Choroid plexus epithelial cell (primary cell): ENCODE measurements at regions not wholly inside any gene's neighbourhood (a gene's known extent, or its start where the extent isn't known, plus 50 kb on each side); places are given as distances from the start of the nearest gene placed in this dataset.

ENCODE experiments used
- DNase-seq: peaks from one replicate; pipeline ENCODE4 v3.0.0-alpha.2; 2010; ENCODE audit warnings: low read depth
- H3K4me3 ChIP-seq: 2 replicates; pipeline ENCODE4 v1.5.1; 2011; ENCODE audit warnings: low read depth, mild to moderate bottlenecking, control low read depth, low read length, moderate library complexity
- TF ChIP-seq, protein P1 (sequence below): conservative IDR thresholded peaks from 2 replicates; pipeline ENCODE4 v1.5.1; 2011; ENCODE audit warnings: low read depth, mild to moderate bottlenecking, control low read depth, inconsistent platforms, low read length, moderate library complexity

DNA sequence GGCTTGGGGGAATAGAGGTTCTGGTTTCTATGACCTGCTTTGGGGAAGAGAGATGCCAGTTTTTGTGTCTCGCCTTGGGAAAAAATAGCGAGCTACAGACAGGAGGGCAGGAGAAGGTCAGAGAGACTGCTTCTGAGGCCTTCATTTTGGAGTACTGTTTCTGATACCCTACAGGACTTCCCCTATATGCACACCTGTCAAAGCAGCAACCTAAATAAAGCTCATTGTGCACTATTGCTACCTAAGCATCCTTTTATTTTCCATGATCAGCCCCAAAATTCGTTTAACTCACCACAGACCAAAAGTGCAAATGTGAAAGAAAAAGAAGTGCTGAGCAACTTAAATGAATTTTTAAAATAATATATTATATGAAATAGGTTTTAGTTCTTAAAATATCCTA is 145.6 kb upstream of the CHRM3 start:
- no peak for DNase-seq
- no peak overlapping the region for H3K4me3 ChIP-seq
- TF ChIP-seq, protein P1, sequence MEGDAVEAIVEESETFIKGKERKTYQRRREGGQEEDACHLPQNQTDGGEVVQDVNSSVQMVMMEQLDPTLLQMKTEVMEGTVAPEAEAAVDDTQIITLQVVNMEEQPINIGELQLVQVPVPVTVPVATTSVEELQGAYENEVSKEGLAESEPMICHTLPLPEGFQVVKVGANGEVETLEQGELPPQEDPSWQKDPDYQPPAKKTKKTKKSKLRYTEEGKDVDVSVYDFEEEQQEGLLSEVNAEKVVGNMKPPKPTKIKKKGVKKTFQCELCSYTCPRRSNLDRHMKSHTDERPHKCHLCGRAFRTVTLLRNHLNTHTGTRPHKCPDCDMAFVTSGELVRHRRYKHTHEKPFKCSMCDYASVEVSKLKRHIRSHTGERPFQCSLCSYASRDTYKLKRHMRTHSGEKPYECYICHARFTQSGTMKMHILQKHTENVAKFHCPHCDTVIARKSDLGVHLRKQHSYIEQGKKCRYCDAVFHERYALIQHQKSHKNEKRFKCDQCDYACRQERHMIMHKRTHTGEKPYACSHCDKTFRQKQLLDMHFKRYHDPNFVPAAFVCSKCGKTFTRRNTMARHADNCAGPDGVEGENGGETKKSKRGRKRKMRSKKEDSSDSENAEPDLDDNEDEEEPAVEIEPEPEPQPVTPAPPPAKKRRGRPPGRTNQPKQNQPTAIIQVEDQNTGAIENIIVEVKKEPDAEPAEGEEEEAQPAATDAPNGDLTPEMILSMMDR = no peak

DNA sequence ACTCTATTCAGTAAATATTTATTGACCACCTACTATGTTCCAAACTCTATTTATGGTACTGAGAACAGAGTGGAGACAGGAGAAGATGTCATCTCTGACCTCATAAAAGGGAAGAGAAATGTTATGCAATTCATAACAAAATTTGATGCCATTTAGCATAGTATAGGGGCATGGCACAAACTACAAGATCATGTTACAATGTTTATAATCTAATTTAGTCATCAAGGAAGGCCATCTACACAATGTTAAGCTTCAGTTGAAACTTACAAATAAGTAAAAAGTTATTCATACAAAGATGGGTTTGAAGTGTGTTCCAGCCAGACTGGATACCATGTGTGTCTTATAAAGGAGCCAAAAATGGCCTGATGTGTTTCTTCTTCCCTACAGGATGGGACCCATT is 146.8 kb upstream of the CHRM3 start:
- no peak overlapping the region for H3K4me3 ChIP-seq
- TF ChIP-seq, protein P1 = no peak
- no peak for DNase-seq

DNA sequence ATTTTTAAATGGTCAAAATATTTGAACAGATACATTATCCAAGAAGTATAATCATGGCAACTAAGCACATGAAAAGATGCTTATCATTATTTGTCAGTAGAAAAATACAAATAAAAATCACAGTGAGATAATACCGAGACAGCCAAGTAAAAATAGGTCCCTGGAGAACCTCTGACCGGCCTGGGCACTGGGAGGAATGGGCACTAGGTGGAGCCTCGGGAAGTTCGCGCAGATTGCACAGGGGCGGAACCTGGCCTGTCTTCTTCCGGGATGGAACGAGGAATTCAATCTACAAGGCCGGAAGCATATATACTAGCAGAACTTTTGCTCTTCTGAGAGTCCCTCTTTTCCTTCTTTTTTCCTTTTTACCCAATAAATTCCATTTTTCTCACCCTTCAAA is 148.5 kb upstream of the CHRM3 start:
- no peak overlapping the region for H3K4me3 ChIP-seq
- DNase-seq = no peak
- TF ChIP-seq, protein P1 = no peak

DNA sequence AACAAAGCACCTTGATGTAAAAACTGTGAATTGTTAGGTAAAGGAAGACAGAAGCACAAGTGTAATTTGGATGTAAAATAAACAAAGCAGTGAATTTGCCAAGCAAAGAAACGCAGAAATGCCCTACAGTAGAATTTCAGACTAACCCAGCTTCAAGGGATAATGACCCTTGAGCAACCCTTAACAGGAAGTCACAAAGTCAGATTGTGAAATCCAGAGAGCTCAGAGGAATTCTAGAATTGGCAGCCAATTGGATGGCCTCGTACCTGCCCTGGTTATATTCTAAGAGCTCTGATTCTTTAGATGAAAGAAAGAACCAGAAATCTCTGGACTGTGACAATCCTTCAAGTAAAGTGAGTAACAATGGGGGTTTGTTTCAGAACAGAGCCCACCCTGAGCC is 152.7 kb upstream of the CHRM3 start:
- no peak for DNase-seq

DNA sequence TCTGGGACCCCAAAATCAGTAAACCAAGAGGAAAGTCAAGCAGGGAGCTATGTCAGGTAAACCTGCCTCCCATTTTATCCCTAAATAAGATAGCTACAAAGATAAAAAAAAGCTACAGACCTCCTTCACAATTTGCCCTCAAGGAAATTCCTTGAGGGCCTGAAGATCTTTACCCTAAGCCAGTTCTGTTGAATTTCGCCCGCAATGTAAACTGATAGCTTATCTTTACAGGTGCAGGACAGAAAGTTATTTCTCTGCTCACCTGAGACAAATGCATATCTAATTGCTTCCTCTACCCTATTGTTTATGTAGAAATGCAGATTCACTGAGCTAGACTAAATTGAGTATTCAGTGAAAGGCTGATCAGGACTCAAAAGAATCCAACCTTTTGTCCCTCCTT is 153.4 kb upstream of the CHRM3 start:
- no peak overlapping the region for H3K4me3 ChIP-seq
- TF ChIP-seq, protein P1 = no peak

More for the DNA sequence above, 152.7 kb upstream of the CHRM3 start:
- no peak overlapping the region for H3K4me3 ChIP-seq
- TF ChIP-seq, protein P1 = no peak

DNA sequence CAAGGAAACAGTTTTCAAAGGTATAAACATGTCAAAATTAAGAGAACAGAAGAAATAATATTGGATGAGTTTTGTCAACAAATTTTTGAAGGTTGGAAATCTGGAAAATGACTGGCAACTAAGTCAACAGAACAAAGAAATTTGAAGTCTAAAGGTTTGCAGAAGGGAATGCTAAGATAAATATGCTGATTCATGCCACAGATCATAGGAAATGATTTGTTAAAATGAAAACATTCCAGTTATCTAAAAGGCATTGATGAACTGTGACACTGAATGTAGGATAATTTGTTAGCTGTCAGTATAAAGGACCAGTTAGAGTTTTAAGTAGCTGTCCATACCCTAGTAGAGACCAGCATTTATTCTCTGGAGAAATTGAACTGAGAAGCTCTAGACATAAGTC is 157.9 kb upstream of the CHRM3 start:
- DNase-seq = no peak
- H3K4me3 ChIP-seq = no peak overlapping the region
- TF ChIP-seq, protein P1 = no peak

More for the DNA sequence above, 153.4 kb upstream of the CHRM3 start:
- no peak for DNase-seq

DNA sequence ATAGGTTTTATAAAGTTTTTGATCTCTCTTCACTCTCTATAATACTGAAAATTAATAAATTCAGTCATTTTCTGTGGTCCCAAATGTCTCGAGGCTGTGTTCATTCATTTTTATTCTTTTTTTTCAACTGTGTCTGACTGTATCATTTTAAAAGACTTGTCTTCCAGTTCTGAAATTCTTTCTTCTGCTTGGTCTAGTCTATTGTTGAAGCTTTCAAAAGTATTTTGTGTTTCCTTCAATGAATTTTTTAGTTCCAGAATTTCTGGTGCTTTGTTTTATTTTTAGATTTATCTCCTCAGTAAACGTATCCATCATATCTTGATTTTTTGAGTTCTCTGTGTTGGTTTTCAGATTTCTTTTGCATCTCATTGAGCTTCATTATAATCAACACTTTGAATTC is 161.0 kb upstream of the CHRM3 start:
- H3K4me3 ChIP-seq = no peak overlapping the region
- no peak for DNase-seq
- TF ChIP-seq, protein P1 = no peak
